NB4 (cell line): ENCODE measurements at regions not wholly inside any gene's neighbourhood (a gene's known extent, or its start where the extent isn't known, plus 50 kb on each side); places are given as distances from the start of the nearest gene placed in this dataset.

Experiments
- DNase-seq: peaks from one replicate; pipeline ENCODE4 v3.0.0; 2010; ENCODE audit warnings: low read depth
- H3K4me3 ChIP-seq: one replicate; pipeline ENCODE4 v1.5.1; 2011; ENCODE audit warnings: mild to moderate bottlenecking, low read depth, low read length, moderate library complexity
- CTCF ChIP-seq: IDR thresholded peaks from one replicate; pipeline ENCODE4 v1.5.1; 2012; ENCODE audit warnings: low read depth, low read length
- MAX ChIP-seq: IDR thresholded peaks from 2 replicates; pipeline ENCODE4 v1.6.1; 2011; ENCODE audit warnings: low read depth, low read length
- MYC ChIP-seq: IDR thresholded peaks from 2 replicates; pipeline ENCODE4 v1.6.1; 2011; ENCODE audit warnings: low read depth, low read length
- POLR2A ChIP-seq: IDR thresholded peaks from 2 replicates; pipeline ENCODE4 v1.6.1; 2011; ENCODE audit warnings: mild to moderate bottlenecking; ENCODE audit not compliant: insufficient read length; ENCODE audit errors: extremely low read depth

GRCh38 chr1:222028676-222029075 lies 286.8 kb upstream of the DUSP10 start:
- TF ChIP-seq POLR2A (no peak), MYC (no peak), CTCF (no peak), MAX (no peak)
- H3K4me3 ChIP-seq, result no peak overlapping the region
- no peak for DNase-seq

DNA sequence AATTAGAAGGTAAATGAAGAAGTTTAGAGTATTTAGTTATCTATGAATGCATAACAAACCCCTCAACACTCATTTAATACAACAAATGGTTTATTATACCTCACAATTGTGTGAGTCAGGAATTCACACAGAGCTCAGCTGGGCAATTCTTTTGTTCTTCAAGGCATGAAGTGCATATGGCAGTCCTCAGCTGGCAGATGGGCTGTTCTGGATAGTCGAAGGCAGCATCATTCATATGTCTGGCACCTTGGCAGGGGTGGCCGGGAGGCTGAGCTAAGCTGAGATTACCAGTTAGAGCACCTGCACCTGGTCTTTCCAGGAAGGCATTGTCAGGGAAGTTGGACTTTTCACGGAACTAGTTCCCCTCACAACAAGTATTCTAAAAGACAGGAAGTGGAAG lies 286.2 kb upstream of the DUSP10 start:
- DNase-seq, result no peak
- TF ChIP-seq POLR2A (no peak), MAX (no peak), CTCF (no peak), MYC (no peak)
- H3K4me3 ChIP-seq, result no peak overlapping the region

DNA sequence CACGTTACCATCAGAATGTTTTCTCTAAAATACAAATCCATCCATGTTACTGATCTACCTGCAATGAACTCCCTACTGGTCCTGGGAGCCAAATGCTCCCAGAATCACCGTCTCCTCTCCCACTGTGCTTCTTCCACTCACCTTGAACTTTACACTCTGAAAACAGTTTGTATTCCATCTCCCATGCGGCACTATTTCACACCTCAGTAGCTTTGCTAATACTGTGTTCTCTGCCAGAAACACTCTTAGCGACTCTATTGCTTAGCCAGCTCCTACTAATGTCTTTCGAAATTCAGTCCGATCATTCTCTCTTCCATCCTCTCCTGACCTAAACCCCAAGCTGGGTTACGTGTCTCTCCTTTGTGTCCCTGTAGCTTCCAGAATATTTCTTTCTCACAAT lies 284.4 kb upstream of the DUSP10 start:
- no peak overlapping the region for H3K4me3 ChIP-seq
- DNase-seq, result no peak
- TF ChIP-seq POLR2A (no peak), MYC (no peak), MAX (no peak), CTCF (no peak)

- TF ChIP-seq CTCF (no peak), MAX (no peak), MYC (no peak), POLR2A (no peak)
- H3K4me3 ChIP-seq, result no peak overlapping the region
These were observed 281.1 kb upstream of the DUSP10 start for GRCh38 chr1:222023025-222023424.

GRCh38 chr1:222021129-222021528 lies 279.2 kb upstream of the DUSP10 start:
- no peak for DNase-seq
- TF ChIP-seq MYC (no peak), CTCF (no peak), POLR2A (no peak), MAX (no peak)

More at GRCh38 chr1:222023025-222023424, 281.1 kb upstream of the DUSP10 start:
- DNase-seq, result no peak

DNA sequence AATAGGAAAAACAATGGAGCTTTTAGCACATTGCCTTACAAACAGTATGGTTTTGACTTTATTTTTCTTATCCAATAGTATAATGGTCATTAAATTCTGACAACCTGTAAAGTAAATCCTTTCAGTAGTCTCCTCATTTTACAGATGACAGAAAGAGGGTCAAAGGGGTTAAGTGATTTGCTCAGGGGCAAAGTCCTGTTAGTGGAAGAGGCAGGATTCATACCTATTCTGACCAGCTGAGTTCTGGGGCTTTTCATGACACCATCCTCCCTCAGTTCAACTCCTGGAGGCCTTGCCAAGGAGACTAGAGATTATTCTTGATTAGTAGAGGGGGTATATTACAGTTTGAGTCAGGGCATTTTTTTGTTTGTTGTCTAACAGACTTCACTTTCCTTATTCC lies 278.7 kb upstream of the DUSP10 start:
- no peak overlapping the region for H3K4me3 ChIP-seq
- no peak for DNase-seq
- TF ChIP-seq MYC (no peak), POLR2A (no peak), MAX (no peak), CTCF (no peak)

More at GRCh38 chr1:222021129-222021528, 279.2 kb upstream of the DUSP10 start:
- H3K4me3 ChIP-seq, result no peak overlapping the region
